ENCODE measurements at regions not wholly inside any gene's neighbourhood (a gene's known extent, or its start where the extent isn't known, plus 50 kb on each side); places are given as distances from the start of the nearest gene placed in this dataset.

DNA sequence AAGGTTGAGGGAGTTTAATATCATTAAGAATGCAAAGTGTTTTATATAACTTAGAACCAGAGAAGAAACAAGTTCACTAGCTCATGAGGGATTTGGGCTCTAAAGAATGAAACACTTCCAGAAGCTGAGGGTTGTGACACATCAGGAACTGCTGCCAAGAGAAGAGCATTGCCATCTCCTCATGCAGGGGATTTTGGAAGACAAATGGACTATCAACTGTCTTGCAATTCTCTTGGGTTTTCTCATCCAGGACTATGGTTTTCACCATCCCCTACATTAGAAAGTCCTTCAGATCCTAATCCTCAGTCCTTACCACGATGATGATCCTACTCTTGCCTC lies 59.7 kb upstream of the KL start:
- no peaks in the 10 kb centered on the region; a peak in 1 of 7 replicates for H3K36me3 Mint-ChIP-seq (ENCODE audit: insufficient read depth in 1 of 3, low read depth in 3 of 3)
- H3K79me2 ChIP-seq (ENCODE audit: insufficient read depth, low read length), result no peaks in the 10 kb centered on the region
- TF ChIP-seq, protein P1, sequence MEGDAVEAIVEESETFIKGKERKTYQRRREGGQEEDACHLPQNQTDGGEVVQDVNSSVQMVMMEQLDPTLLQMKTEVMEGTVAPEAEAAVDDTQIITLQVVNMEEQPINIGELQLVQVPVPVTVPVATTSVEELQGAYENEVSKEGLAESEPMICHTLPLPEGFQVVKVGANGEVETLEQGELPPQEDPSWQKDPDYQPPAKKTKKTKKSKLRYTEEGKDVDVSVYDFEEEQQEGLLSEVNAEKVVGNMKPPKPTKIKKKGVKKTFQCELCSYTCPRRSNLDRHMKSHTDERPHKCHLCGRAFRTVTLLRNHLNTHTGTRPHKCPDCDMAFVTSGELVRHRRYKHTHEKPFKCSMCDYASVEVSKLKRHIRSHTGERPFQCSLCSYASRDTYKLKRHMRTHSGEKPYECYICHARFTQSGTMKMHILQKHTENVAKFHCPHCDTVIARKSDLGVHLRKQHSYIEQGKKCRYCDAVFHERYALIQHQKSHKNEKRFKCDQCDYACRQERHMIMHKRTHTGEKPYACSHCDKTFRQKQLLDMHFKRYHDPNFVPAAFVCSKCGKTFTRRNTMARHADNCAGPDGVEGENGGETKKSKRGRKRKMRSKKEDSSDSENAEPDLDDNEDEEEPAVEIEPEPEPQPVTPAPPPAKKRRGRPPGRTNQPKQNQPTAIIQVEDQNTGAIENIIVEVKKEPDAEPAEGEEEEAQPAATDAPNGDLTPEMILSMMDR (conservative IDR thresholded peaks at IDR 0.05), result no peak
- no peak overlapping the region for H2BK5ac ChIP-seq (ENCODE audit: insufficient read length, low read length)
- H3K9me3 Mint-ChIP-seq, result no peaks in the 10 kb centered on the region; a peak in 1 of 5 replicates
- no peak overlapping the region for H2AFZ ChIP-seq (ENCODE audit: low read length)
- no peak overlapping the region for H3K27ac Mint-ChIP-seq
- H4K5ac ChIP-seq (ENCODE audit: insufficient read length, low read depth, low read length), result no peak overlapping the region
- no peak overlapping the region for H3K23ac ChIP-seq (ENCODE audit: insufficient read length, low read depth, low read length)
- H4K20me1 ChIP-seq (ENCODE audit: control insufficient read depth, insufficient read depth, insufficient read length), result no peaks in the 10 kb centered on the region
- WGBS (ENCODE audit: extremely low coverage, insufficient read length, low lambda C conversion rate), result no CpG with 5 or more reads among the region's 1 CpG
- no peak overlapping the region for H3K27ac ChIP-seq (ENCODE audit: insufficient read length, low read depth, low read length)
- no peak overlapping the region for H2BK15ac ChIP-seq (ENCODE audit: low read depth, low read length)
- no peaks in the 10 kb centered on the region for H3K9me3 ChIP-seq (ENCODE audit: control insufficient read depth, low read depth, low read length)
- peaks cover 4 to 6% of the 10 kb centered on the region in 2 experiments; a peak in 3 of 4 replicates for H3K4me1 Mint-ChIP-seq
- H3K4me3 Mint-ChIP-seq, result no peak overlapping the region
- H3K4me1 ChIP-seq (ENCODE audit: insufficient read depth, low read length), result no peaks in the 10 kb centered on the region
- H3K4ac ChIP-seq (ENCODE audit: low read depth, low read length), result no peak overlapping the region
- H3K14ac ChIP-seq (ENCODE audit: insufficient read depth, low read length), result no peak overlapping the region
- no peak overlapping the region for H2AK5ac ChIP-seq (ENCODE audit: insufficient read length, low read length)
- no peak for DNase-seq
- H2BK120ac ChIP-seq (ENCODE audit: low read depth, low read length, poor library complexity, severe bottlenecking), result no peak overlapping the region
- no peak overlapping the region for H3K56ac ChIP-seq (ENCODE audit: insufficient read length, low read depth, low read length)
- H4K8ac ChIP-seq (replicated peaks; ENCODE audit: insufficient read length, low read depth, low read length), result no peak overlapping the region
- no peaks in the 10 kb centered on the region for H3K27me3 ChIP-seq (ENCODE audit: insufficient read depth, low read length)
- H3K79me1 ChIP-seq (ENCODE audit: insufficient read depth, low read depth, low read length, poor library complexity, severe bottlenecking), result no peaks in the 10 kb centered on the region
- no peak overlapping the region for H3T11ph ChIP-seq (ENCODE audit: low read length)
- H3K27me3 Mint-ChIP-seq (ENCODE audit: low read depth), result peaks cover 28% of the 10 kb centered on the region
- H3K18ac ChIP-seq (ENCODE audit: insufficient read length, low read depth, low read length), result no peak overlapping the region
- no peak overlapping the region for H3K4me2 ChIP-seq (ENCODE audit: insufficient read depth, insufficient read length, low read length)
- no peak overlapping the region for H4K91ac ChIP-seq (ENCODE audit: insufficient read length, low read depth, low read length)
- no peak overlapping the region for H2BK12ac ChIP-seq (ENCODE audit: insufficient read length, low read depth, low read length)
- H3K23me2 ChIP-seq (ENCODE audit: insufficient read length, low read depth, low read length, poor library complexity, severe bottlenecking), result no peaks in the 10 kb centered on the region
- no peak overlapping the region for H2BK20ac ChIP-seq (ENCODE audit: low read depth, low read length, poor library complexity, severe bottlenecking)
- no peak overlapping the region for H3K9ac ChIP-seq (ENCODE audit: extremely low read depth, insufficient read length, low read length)

Measured in H9 (cell line).